ENCODE measurements at regions not wholly inside any gene's neighbourhood (a gene's known extent, or its start where the extent isn't known, plus 50 kb on each side); places are given as distances from the start of the nearest gene placed in this dataset.

GRCh38 chr1:81264976-81265375 lies 535.8 kb upstream of the ADGRL2 start:
- no peak for TF ChIP-seq CTCF (IDR thresholded peaks at IDR 0.05; ENCODE audit: poor library complexity, severe bottlenecking)
- peak; percentile 23 for TF ChIP-seq EP300 (conservative IDR thresholded peaks at IDR 0.05; ENCODE audit: poor library complexity, severe bottlenecking)
- TF ChIP-seq RAD21 (conservative IDR thresholded peaks at IDR 0.05), result no peak
- no peak for TF ChIP-seq MXI1 (conservative IDR thresholded peaks at IDR 0.05; ENCODE audit: poor library complexity, severe bottlenecking)
- TF ChIP-seq POLR2AphosphoS5 (IDR thresholded peaks at IDR 0.05), result no peak
- no peak for TF ChIP-seq EZH2 (IDR thresholded peaks at IDR 0.05; ENCODE audit: borderline replicate concordance, insufficient read depth, low read length, poor library complexity, severe bottlenecking)

All from neural cell (in vitro differentiated cells).